Ascending aorta (tissue), 2 donors: ENCODE measurements at regions not wholly inside any gene's neighbourhood (a gene's known extent, or its start where the extent isn't known, plus 50 kb on each side); places are given as distances from the start of the nearest gene placed in this dataset.

ENCODE experiments used
- DNase-seq, 2 donors: peaks; one replicate each; pipeline ENCODE4 v3.0.0-alpha.2; 2019; ENCODE audit warnings: low spot score in 2 of 2
- H3K27ac ChIP-seq, 2 donors: fragments of 200-600 bp; sonication (generic); one replicate each; pipeline ENCODE4 v1.5.1; 2016 to 2017; ENCODE audit warnings: mild to moderate bottlenecking in 1 of 2
- H3K27me3 ChIP-seq: fragments of 200-600 bp; sonication (generic); one replicate; pipeline ENCODE4 v1.5.1; 2017
- H3K36me3 ChIP-seq, 2 donors: fragments of 200-600 bp; sonication (generic); one replicate each; pipeline ENCODE4 v1.5.1; 2016
- H3K4me1 ChIP-seq, 2 donors: fragments of 200-600 bp; sonication (generic); one replicate each; pipeline ENCODE4 v1.5.1; 2016 to 2017; ENCODE audit warnings: mild to moderate bottlenecking in 1 of 2
- H3K4me3 ChIP-seq, 2 donors: fragments of 200-600 bp; sonication (generic); one replicate each; pipeline ENCODE4 v1.5.1; 2016 to 2017; ENCODE audit warnings: mild to moderate bottlenecking in 1 of 2
- H3K9me3 ChIP-seq, 2 donors: fragments of 200-600 bp; sonication (generic); one replicate each; pipeline ENCODE4 v1.5.1; 2016
- intact Hi-C: fragments of 100-400 bp; cut with DNase I; formaldehyde crosslinking; loops from one replicate; pipeline ENCODE4 v1.15.1; 2023
- TF ChIP-seq, protein P1 (sequence below), 3 experiments: fragments of 200-600 bp in 2 of 3; fragments of 450-650 bp in 1 of 3; sonication (generic) in 2 of 3; IDR thresholded peaks; one replicate each; pipeline ENCODE4 v1.5.1; 2016 to 2019; ENCODE audit warnings: antibody characterized with exemption in 3 of 3, mild to moderate bottlenecking in 1 of 3, moderate library complexity in 1 of 3

DNA sequence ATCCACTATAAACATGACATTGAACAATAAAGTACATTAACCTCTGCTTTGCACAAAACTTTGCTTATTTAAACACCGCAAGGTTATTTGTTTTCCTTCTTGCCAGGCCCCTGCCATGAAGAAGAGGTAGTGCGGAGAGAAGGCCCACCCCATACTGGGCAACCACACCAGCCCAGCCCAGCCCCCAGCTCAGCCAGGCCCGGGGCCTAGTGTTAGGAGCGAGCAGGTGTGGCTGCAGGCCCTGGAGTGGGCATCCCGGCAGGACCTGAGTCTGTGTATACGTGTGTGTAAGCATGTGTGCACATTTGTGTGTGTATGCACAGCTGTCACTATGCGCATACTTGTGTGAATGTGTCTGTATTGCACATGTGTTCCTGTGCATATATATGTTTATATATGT, 90.4 kb upstream of the MVB12B start:
- H3K9me3 ChIP-seq: no peaks in the 10 kb centered on the region
- intact Hi-C loops: no loop called here
- DNase-seq: peak in 1 of 2 donors; percentile 49
- H3K27me3 ChIP-seq: no peaks in the 10 kb centered on the region
- no peak overlapping the region for H3K4me3 ChIP-seq
- H3K27ac ChIP-seq: no peak overlapping the region
- TF ChIP-seq, protein P1, sequence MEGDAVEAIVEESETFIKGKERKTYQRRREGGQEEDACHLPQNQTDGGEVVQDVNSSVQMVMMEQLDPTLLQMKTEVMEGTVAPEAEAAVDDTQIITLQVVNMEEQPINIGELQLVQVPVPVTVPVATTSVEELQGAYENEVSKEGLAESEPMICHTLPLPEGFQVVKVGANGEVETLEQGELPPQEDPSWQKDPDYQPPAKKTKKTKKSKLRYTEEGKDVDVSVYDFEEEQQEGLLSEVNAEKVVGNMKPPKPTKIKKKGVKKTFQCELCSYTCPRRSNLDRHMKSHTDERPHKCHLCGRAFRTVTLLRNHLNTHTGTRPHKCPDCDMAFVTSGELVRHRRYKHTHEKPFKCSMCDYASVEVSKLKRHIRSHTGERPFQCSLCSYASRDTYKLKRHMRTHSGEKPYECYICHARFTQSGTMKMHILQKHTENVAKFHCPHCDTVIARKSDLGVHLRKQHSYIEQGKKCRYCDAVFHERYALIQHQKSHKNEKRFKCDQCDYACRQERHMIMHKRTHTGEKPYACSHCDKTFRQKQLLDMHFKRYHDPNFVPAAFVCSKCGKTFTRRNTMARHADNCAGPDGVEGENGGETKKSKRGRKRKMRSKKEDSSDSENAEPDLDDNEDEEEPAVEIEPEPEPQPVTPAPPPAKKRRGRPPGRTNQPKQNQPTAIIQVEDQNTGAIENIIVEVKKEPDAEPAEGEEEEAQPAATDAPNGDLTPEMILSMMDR (IDR thresholded peaks at IDR 0.05): no peak
- no peaks in the 10 kb centered on the region for H3K4me1 ChIP-seq
- H3K36me3 ChIP-seq: no peaks in the 10 kb centered on the region

GRCh38 chr9:126238415-126238814, 88.2 kb upstream of the MVB12B start:
- no peak overlapping the region for H3K27ac ChIP-seq
- no peak overlapping the region for H3K4me3 ChIP-seq
- TF ChIP-seq, protein P1 (IDR thresholded peaks at IDR 0.05): no peak
- H3K27me3 ChIP-seq: no peaks in the 10 kb centered on the region
- DNase-seq: peak in 1 of 2 donors; percentile 57
- peaks cover 0 to 7% of the 10 kb centered on the region in 2 donors for H3K9me3 ChIP-seq
- intact Hi-C loops: no loop called here
- H3K36me3 ChIP-seq: no peaks in the 10 kb centered on the region
- no peaks in the 10 kb centered on the region for H3K4me1 ChIP-seq

GRCh38 chr9:126239515-126239914, 87.1 kb upstream of the MVB12B start:
- no peak for DNase-seq
- Histone ChIP-seq H3K4me1 (no peaks in the 10 kb centered on the region), H3K27me3 (no peaks in the 10 kb centered on the region), H3K4me3 (no peak overlapping the region), H3K36me3 (no peaks in the 10 kb centered on the region), H3K27ac (no peak overlapping the region), H3K9me3 (peaks cover 0 to 9% of the 10 kb centered on the region in 2 donors)
- TF ChIP-seq, protein P1 (IDR thresholded peaks at IDR 0.05): no peak
- intact Hi-C loops: no loop called here

DNA sequence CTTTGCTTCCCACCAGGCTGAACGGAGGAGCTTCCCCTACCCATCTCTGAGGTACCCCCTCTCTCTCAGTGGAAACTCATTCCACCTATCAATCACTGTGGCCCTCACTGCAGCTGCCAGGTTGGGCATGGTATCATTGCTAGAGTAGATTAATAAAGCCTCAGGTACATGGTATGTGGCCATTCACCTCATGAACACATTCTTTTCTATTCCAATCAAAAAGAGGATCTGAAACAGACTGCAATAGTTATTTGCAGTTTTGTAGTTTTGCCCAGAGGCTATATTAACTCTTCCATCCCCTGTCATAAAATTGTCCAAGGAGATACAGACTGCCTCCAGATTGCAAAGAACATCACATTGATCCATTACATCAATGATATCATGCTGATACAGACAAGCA, 85.8 kb upstream of the MVB12B start:
- intact Hi-C loops: no loop called here
- TF ChIP-seq, protein P1 (IDR thresholded peaks at IDR 0.05): no peak
- H3K4me1 ChIP-seq: no peaks in the 10 kb centered on the region
- no peak for DNase-seq
- H3K27me3 ChIP-seq: no peaks in the 10 kb centered on the region
- peaks cover 0 to 9% of the 10 kb centered on the region in 2 donors for H3K9me3 ChIP-seq
- H3K36me3 ChIP-seq: no peaks in the 10 kb centered on the region
- no peak overlapping the region for H3K4me3 ChIP-seq
- H3K27ac ChIP-seq: no peak overlapping the region

- no peaks in the 10 kb centered on the region for H3K9me3 ChIP-seq
- intact Hi-C loops: no loop called here
- no peaks in the 10 kb centered on the region for H3K4me1 ChIP-seq
- no peak for DNase-seq
- H3K27ac ChIP-seq: no peak overlapping the region
- H3K4me3 ChIP-seq: no peak overlapping the region
- no peaks in the 10 kb centered on the region for H3K36me3 ChIP-seq
- TF ChIP-seq, protein P1 (IDR thresholded peaks at IDR 0.05): no peak
- no peaks in the 10 kb centered on the region for H3K27me3 ChIP-seq
Measured at GRCh38 chr9:126248680-126249079, 77.9 kb upstream of the MVB12B start.
